PC-9 (cell line): ENCODE measurements at regions not wholly inside any gene's neighbourhood (a gene's known extent, or its start where the extent isn't known, plus 50 kb on each side); places are given as distances from the start of the nearest gene placed in this dataset.

Experiments used
- BruUV-seq: library from RNA; stranded (reverse); fragments of 400-500 nt; replicated peaks from 2 replicates; lab custom pipeline; 2021; lab: Mats Ljungman, UMichigan
- CTCF ChIA-PET: fragments of 300-600 bp; sonication (Branson Sonifier 250); formaldehyde crosslinking; loops from one replicate; lab custom pipeline; 2022; ENCODE audit warnings: antibody characterized with exemption; lab: Charles Lee
- POLR2A ChIA-PET: fragments of 300-600 bp; sonication (Branson Sonifier 250); formaldehyde crosslinking; loops from one replicate; lab custom pipeline; 2022; ENCODE audit warnings: antibody characterized with exemption; ENCODE audit not compliant: unreplicated experiment; lab: Charles Lee
- DNase-seq, 2 experiments: peaks; one replicate each; pipeline versions ENCODE4 v3.0.0 to v3.0.0-alpha.2; 2015 to 2022; ENCODE audit warnings: mixed read lengths in 1 of 2
- H2AFZ ChIP-seq: fragments of 200-600 bp; sonication (generic); 2 replicates; pipeline ENCODE4 v1.8.1; 2017; ENCODE audit warnings: antibody characterized with exemption
- H3F3A ChIP-seq: fragments of 200-600 bp; sonication (generic); 2 replicates; pipeline ENCODE4 v1.8.1; 2017; ENCODE audit warnings: antibody characterized with exemption, mild to moderate bottlenecking, low read depth; ENCODE audit not compliant: insufficient read depth
- H3K27ac ChIP-seq: fragments of 200-600 bp; sonication (generic); 2 replicates; pipeline ENCODE4 v1.6.1; 2016; ENCODE audit warnings: mixed run types
- H3K27me3 ChIP-seq: fragments of 200-600 bp; sonication (generic); 2 replicates; pipeline ENCODE4 v1.6.1; 2016; ENCODE audit warnings: low read depth, mixed run types; ENCODE audit not compliant: insufficient read depth
- H3K36me3 ChIP-seq: fragments of 200-600 bp; sonication (generic); 2 replicates; pipeline ENCODE4 v1.6.1; 2016; ENCODE audit warnings: low read depth, mixed run types
- H3K4me1 ChIP-seq: fragments of 200-600 bp; sonication (generic); replicated peaks from 2 replicates; pipeline ENCODE4 v1.6.1; 2016; ENCODE audit warnings: mixed run types; ENCODE audit not compliant: insufficient read depth
- H3K4me2 ChIP-seq: fragments of 200-600 bp; sonication (generic); 2 replicates; pipeline ENCODE4 v1.6.1; 2017; ENCODE audit warnings: mixed run types
- H3K4me3 ChIP-seq: fragments of 200-600 bp; sonication (generic); 2 replicates; pipeline ENCODE4 v1.6.1; 2016; ENCODE audit warnings: mixed run types
- H3K79me2 ChIP-seq: fragments of 200-600 bp; sonication (generic); 2 replicates; pipeline ENCODE4 v1.6.1; 2017; ENCODE audit warnings: low read depth, mixed run types
- H3K9me2 ChIP-seq: fragments of 200-600 bp; sonication (generic); 2 replicates; pipeline ENCODE4 v1.8.1; 2017; ENCODE audit warnings: mild to moderate bottlenecking; ENCODE audit not compliant: insufficient read depth
- H3K9me3 ChIP-seq: fragments of 200-600 bp; sonication (generic); 2 replicates; pipeline ENCODE4 v1.8.1; 2016; ENCODE audit warnings: low read depth; ENCODE audit not compliant: insufficient read depth
- H4K20me1 ChIP-seq: fragments of 200-600 bp; sonication (generic); 2 replicates; pipeline ENCODE4 v1.8.1; 2017; ENCODE audit not compliant: insufficient read depth
- EZH2 ChIP-seq: fragments of 200-600 bp; sonication (generic); IDR thresholded peaks from 2 replicates; pipeline ENCODE4 v1.8.0; 2017; ENCODE audit warnings: antibody characterized with exemption, low read depth
- intact Hi-C: fragments of 100-400 bp; cut with micrococcal nuclease; formaldehyde crosslinking; loops from one replicate; pipeline ENCODE4 v1.10.0; 2022; ENCODE audit not compliant: unreplicated experiment
- TF ChIP-seq, protein P1 (sequence below): fragments of 200-600 bp; sonication (generic); conservative IDR thresholded peaks from 2 replicates; pipeline ENCODE4 v1.6.1; 2017; ENCODE audit warnings: mixed run types, antibody characterized with exemption, mild to moderate bottlenecking, moderate library complexity

GRCh38 chr1:234861024-234861620, 251.1 kb upstream of the IRF2BP2 start:
- no peak overlapping the region for H3K27ac ChIP-seq
- POLR2A ChIA-PET = interaction anchor here (0.6 kb wide), 1 partner anchor 22 kb away, joined by 5 read pairs; no protein-coding TSS in a partner anchor
- H2AFZ ChIP-seq = no peak overlapping the region
- H3K79me2 ChIP-seq = peaks cover 87% of the 10 kb centered on the region
- no peak for DNase-seq
- no peak for TF ChIP-seq EZH2
- TF ChIP-seq, protein P1, sequence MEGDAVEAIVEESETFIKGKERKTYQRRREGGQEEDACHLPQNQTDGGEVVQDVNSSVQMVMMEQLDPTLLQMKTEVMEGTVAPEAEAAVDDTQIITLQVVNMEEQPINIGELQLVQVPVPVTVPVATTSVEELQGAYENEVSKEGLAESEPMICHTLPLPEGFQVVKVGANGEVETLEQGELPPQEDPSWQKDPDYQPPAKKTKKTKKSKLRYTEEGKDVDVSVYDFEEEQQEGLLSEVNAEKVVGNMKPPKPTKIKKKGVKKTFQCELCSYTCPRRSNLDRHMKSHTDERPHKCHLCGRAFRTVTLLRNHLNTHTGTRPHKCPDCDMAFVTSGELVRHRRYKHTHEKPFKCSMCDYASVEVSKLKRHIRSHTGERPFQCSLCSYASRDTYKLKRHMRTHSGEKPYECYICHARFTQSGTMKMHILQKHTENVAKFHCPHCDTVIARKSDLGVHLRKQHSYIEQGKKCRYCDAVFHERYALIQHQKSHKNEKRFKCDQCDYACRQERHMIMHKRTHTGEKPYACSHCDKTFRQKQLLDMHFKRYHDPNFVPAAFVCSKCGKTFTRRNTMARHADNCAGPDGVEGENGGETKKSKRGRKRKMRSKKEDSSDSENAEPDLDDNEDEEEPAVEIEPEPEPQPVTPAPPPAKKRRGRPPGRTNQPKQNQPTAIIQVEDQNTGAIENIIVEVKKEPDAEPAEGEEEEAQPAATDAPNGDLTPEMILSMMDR = no peak
- peaks cover 45% of the 10 kb centered on the region for H3K4me1 ChIP-seq
- H4K20me1 ChIP-seq = peaks cover 7% of the 10 kb centered on the region; the same call in 1 of the 2 replicates
- intact Hi-C loops = no loop called here
- no peaks in the 10 kb centered on the region for H3K9me2 ChIP-seq
- no peaks in the 10 kb centered on the region for H3K9me3 ChIP-seq
- peaks cover 56% of the 10 kb centered on the region for H3K36me3 ChIP-seq
- 0 out of 2 replicates have a peak overlapping the region, but pooled peaks have one; percentile 3 for H3K4me2 ChIP-seq
- CTCF ChIA-PET = interaction anchor here (1.0 kb wide), 1 partner anchor 366 kb away, joined by 8 read pairs; no protein-coding TSS in a partner anchor
- no peaks in the 10 kb centered on the region for H3K27me3 ChIP-seq
- H3F3A ChIP-seq = peaks cover 48% of the 10 kb centered on the region; the same call in 1 of the 2 replicates
- H3K4me3 ChIP-seq = no peak overlapping the region
- BruUV-seq = no TSS peak

- H3K27ac ChIP-seq = no peak overlapping the region
- intact Hi-C loops = no loop called here
- peaks cover 29% of the 10 kb centered on the region for H3K4me1 ChIP-seq
- H2AFZ ChIP-seq = no peak overlapping the region
- peaks cover 54% of the 10 kb centered on the region; the same call in 1 of the 2 replicates for H3F3A ChIP-seq
- H3K79me2 ChIP-seq = peaks cover 81% of the 10 kb centered on the region
- peaks cover 57% of the 10 kb centered on the region for H3K36me3 ChIP-seq
- TF ChIP-seq, protein P1 = no peak
- TF ChIP-seq EZH2 = no peak
- no peak overlapping the region for H3K4me3 ChIP-seq
- ChIA-PET CTCF (no interaction called here), POLR2A (interaction anchor here (0.7 kb wide), 1 partner anchor 247 kb away, joined by 7 read pairs; no protein-coding TSS in a partner anchor)
- no peaks in the 10 kb centered on the region for H3K27me3 ChIP-seq
- DNase-seq = no peak
- no peaks in the 10 kb centered on the region for H3K9me2 ChIP-seq
- H4K20me1 ChIP-seq = peaks cover 9% of the 10 kb centered on the region; the same call in 1 of the 2 replicates
- no peaks in the 10 kb centered on the region for H3K9me3 ChIP-seq
- H3K4me2 ChIP-seq = no peak overlapping the region
- BruUV-seq = no TSS peak
Observed at GRCh38 chr1:234858722-234859121, 248.7 kb upstream of the IRF2BP2 start.

DNA sequence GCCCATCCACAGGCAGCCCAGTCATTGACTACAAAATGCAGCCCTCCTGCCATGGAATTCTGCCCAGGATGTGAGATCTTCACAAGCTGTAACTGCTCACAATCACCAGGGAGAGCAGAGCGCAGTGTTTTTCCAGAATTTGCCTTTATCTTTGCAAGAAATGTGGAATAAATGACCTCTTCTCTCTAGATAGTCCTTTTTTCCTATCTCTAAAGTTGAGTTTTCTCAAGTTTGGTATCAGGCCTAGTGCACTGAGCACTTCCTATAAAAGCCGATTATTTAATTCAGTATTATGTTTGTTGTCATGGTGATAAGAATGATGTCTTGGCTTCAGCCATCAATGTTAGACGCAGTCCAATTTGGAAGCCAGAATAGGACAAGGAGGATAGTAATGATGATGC, 246.9 kb upstream of the IRF2BP2 start:
- no peak overlapping the region for H3K4me3 ChIP-seq
- BruUV-seq = no TSS peak
- peaks cover 64% of the 10 kb centered on the region for H3K79me2 ChIP-seq
- peaks cover 45% of the 10 kb centered on the region for H3K36me3 ChIP-seq
- no peak for DNase-seq
- no peaks in the 10 kb centered on the region for H3K9me3 ChIP-seq
- CTCF ChIA-PET = no interaction called here
- no peak overlapping the region for H2AFZ ChIP-seq
- H3K27ac ChIP-seq = no peak overlapping the region
- peaks cover 34% of the 10 kb centered on the region for H3K4me1 ChIP-seq
- no peaks in the 10 kb centered on the region for H3K9me2 ChIP-seq
- no peak for TF ChIP-seq EZH2
- POLR2A ChIA-PET = interaction anchor here (0.6 kb wide), 1 partner anchor 133 kb away, joined by 3 read pairs; no protein-coding TSS in a partner anchor
- H4K20me1 ChIP-seq = peaks cover 9% of the 10 kb centered on the region; the same call in 1 of the 2 replicates
- H3K4me2 ChIP-seq = no peak overlapping the region
- H3K27me3 ChIP-seq = no peaks in the 10 kb centered on the region
- peaks cover 60% of the 10 kb centered on the region; the same call in 1 of the 2 replicates for H3F3A ChIP-seq
- intact Hi-C loops = no loop called here
